ENCODE measurements at regions not wholly inside any gene's neighbourhood (a gene's known extent, or its start where the extent isn't known, plus 50 kb on each side); places are given as distances from the start of the nearest gene placed in this dataset.

DNA sequence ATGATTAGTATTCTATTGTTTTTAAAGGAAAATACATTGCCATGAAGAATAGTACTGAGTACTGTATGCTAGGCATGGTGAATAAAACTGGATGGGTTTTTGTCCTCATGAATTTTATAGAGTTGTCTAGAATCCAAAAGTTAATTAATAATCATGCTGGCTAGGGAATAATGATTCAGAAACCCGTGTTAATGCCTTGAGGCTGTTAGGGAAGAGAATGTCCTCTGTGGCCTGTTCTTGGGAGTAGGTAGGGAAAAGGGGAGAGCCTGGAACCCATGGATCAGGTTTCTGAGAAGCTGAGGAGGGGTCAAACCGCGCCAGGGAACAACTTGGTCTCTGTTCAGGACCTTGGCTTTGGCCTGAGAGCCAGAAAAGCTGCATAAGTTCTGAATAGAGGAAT, 1376.3 kb upstream of the SLC10A2 start:
- no peak for DNase-seq

DNA sequence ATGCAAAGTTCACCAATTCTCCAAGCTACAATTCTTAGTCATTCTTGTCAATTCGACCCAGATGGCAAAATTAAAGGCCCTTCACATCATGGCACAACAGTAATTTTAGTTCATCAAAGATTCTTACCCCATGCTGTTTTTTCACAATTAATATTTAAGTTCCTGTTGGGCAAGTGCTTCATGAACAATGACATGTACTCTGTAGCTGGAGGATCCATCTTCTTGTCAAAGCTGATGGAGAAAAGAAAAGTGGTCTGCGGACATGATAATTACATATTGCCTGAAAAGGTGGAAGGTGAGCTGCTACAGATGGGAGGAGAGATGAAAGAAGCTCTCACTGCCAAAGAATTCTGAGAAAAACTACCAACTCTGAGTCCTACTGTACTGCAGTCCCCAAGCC, 1370.3 kb upstream of the SLC10A2 start:
- no peak for DNase-seq

DNA sequence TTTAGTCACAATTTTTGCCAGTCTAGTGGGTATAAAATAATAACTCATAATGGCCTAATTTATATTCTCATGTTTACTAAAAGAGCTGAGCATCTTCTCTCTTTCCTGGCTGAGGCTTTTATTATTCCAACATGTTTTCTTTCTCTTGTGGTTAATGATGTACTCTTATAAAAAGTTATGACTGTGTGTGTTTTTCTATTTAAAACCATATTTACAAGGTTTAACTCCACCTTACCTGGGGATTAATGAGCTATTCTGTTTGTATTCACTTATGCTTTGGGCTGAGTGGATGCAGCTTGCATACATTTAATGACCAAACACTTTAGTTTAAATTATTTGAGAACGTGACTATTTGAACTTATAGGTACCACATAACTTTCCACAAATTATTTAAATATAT, 1365.7 kb upstream of the SLC10A2 start:
- DNase-seq = no peak

DNA sequence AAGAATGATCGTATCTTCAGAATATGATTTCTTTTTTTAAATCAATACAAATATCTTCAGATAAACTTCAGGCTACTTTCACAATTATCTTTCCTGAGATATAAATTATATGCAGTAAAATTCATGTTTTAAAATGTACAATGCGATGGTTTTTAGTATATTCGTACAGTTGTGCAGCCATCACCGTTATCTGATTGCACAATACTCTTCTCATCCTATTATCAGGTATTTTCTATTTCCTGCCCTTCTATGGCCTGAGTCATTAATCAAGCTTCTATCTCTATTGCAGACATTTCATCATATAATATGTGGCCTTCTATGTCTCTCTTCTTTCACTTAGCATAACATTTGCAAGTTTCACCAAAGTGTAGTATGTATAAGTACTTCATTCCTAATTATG, 1360.2 kb upstream of the SLC10A2 start:
- no peak for DNase-seq

DNA sequence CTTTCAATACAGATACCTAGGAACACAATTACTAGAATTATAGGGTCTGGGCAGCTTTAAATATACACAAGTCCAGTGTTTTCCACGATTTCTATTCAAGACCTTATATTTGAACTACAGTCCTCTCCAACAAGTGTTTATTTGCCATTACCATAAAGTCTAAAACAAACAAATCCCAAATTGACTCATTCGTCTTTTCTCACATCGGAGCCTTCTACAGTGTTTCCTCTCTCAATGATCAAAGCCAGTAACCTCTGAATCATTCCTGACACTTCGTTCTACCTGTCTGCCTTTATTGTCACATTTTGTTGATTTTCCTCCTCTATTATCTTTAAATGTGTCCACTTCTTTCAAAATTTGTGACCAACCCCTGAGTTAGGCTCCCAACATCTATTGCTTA, 1356.5 kb upstream of the SLC10A2 start:
- no peak for DNase-seq

DNA sequence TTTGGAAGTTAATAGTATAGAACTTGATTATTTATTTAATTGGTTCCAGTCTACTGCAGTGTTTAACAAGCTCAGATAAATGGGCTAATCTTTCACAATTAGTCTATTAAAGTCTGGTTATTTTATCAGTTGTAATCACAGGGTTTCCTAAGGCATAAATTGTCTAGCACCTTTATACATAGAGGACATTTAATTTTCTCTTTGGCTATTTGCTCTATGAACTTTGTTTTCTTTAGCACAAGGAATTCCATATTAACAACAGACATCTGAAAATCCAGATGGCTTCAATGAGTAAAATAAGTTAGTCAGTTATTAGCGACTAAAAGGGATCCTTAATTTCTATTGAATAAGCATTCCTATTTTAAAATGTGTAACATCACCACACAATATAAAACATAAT, 1350.8 kb upstream of the SLC10A2 start:
- no peak for DNase-seq

DNA sequence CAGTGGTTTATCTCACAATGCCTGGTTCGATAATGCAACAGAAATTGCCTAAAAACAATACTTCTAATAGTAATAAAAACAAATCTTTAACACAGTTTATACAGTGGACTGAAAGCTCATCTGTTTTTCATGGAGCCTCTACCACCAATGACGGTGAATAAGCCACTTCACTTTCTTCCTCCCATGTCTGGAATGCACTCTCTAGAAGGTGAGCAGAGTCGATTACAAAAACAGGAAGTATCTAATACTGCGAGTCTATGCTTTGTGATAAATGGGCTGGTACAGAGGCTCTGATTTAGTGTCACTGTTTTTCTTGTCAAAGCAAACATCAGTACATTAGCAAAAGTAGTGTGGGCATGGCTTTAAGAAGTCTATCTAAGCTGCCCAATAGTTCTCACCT, 1348.6 kb upstream of the SLC10A2 start:
- DNase-seq = no peak

DNA sequence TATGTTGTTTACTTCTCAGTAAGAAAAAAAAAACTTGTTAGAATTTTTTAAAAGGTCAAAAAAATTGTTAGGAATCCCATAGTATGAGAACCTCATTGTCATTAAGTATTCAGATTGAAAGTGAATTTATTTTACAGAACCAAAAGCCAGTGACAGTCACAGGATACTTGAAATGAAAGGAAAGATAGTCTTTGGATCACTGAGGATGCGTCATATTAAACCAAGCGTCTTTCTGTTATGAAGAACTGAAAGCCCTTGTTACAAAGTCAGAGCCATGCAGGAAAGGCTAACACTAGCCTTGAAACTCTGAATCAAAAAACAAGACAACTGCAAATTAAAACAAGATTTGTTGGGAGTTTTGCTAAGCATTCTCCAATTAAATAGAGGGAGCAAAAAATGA, 1348.0 kb upstream of the SLC10A2 start:
- no peak for DNase-seq

DNA sequence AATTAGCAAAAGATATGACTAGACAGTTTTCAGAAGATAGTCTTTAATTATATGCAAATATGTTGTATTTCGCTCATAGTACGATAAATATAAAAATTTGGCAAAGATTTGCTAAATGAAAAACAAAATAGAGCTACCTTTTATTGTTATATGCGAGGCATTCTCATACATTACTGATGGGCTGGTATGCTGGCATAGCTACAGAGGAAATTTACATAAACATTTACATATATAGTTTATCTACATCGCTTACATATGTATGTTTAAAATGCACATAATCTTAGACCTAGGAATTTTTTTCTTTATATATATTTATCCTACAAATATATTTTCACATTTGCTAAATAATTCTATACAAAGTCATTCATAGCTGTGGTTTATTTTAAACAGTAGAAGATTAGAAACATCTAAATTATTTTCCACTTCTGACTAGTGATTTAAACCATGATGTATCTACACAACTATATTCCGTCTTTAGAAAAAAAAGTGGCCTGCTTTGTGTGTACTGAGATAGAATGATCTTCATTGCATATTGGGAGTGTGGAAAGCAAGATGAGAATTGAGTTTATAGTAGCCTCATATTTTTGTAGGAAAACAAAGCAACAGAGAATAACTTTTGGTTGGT, 1345.0 kb upstream of the SLC10A2 start:
- DNase-seq = no peak

DNA sequence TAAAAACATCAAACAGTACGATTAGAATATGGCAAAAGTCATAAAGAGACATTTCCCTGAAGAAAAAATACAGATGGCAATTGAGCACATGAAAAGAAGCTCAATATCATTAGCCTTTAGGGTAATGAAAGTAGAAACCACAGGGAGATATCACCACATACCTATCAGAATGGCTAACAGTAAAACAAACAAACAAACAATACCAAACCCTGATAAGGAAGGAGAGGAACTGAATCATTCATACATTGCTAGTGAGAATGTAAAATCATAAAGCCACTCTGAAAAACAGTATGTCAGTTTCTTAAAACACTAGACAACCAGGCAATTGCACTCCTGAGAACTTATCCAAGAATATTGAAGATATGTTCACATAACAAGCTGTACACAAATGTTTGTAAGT, 1342.5 kb upstream of the SLC10A2 start:
- no peak for DNase-seq

DNA sequence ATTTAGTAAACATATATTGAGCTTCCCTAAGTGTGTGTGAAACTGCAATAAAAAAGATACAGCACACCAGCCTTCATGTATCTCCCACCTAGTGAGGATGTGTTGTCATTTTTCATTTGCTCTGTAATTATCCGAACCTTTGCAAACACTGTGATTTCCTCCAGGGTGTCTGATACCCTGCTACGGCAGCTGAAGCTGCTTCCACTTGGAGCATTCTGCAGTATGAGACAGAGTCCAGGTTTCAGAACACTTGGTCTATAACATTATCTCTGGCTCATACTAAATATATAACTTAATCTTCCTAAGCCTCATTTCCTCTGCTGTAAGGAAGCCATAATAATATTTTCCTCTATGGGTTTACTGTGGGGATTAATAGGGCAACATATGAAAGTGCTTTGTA, 1338.1 kb upstream of the SLC10A2 start:
- no peak for DNase-seq

DNA sequence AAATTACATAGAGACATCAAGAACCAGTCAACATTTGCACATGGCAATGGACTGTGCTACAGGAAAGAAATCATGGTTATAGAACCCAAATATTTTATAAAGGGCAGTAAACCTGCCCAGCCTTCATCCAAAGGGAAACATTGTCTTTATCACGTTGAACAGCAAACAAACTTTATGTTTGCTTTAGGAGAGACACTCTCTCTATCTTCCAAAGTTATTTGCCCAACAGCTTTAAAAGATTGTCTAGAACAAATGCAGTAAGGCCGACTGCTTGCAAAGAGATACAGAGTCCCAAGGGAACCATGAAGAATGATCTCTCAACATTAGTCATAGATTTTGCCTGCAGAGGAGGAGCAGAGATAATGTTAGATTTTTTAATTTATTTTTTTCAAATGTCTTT, 1323.5 kb upstream of the SLC10A2 start:
- no peak for DNase-seq

DNA sequence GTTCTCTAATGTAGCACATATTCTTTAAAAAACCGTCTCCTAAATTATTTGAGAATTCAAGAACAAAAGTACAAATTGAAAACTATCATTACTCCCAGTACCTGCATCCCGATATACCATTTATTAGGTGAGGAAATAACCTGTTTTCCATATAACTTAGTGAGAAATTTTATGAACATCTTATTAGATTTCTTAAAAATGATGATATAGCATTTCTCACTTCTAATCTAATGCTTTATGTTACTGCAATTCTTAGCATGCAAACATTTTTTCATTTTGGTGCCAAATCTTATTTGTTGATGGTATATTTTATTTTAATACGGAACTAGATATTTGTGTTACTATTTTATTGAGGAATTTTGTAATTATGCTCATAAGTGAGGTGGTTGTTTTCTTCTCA, 1321.3 kb upstream of the SLC10A2 start:
- DNase-seq = no peak

DNA sequence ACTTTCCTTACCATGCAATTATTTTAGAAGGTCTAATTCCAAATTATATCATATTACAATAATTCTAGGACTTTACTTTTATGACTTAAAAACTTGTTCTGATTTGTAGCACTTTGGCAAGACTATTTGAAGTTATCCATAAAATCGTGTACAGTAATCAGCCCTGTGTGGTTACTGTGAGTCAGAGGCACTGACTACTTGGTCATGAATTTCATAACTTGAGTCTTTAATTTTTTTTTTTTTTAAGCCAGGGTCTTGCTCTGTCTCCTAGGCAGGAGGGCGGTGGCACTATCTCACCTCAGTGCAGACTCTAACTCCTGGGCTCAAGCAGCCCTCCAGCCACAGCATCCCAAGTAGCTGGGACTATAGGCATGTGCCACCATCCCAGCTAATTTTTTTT, 1319.2 kb upstream of the SLC10A2 start:
- no peak for DNase-seq

DNA sequence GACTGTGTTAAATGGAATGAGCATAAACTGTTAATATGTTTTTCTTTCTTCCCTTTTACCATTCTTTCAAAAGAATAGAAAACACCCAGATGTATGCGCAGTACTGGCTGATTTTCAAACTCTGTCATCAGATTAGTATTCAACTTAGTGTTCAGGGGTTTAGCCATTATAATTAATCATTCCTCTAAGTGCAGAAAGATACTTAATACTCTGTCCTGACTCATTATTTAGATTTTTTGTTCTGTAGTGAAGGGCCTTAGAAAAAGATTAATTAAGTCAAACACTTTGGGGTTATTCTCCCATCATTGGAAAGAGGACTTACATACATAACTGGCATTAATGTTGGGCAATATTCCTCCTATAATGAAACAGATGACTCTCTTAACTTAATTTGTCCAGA, 1316.7 kb upstream of the SLC10A2 start:
- DNase-seq = no peak

DNA sequence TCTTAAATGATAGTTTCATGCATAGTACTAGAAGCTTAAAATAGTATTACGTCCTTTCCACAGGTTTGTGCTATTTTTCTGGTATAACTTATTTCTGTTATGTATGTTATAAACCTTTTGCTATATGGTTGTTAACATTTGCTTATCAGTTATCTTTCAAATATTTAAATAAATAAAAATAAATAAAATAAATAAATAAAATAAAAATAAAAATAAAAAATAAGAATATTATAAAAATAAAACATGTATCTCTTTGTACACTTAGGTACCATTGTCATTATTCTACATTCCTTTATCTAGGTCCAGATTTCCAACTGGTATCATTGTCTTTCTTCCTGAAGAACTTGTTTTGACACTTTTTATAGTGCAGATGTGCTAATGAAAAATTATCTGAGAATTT, 1310.4 kb upstream of the SLC10A2 start:
- DNase-seq = no peak

DNA sequence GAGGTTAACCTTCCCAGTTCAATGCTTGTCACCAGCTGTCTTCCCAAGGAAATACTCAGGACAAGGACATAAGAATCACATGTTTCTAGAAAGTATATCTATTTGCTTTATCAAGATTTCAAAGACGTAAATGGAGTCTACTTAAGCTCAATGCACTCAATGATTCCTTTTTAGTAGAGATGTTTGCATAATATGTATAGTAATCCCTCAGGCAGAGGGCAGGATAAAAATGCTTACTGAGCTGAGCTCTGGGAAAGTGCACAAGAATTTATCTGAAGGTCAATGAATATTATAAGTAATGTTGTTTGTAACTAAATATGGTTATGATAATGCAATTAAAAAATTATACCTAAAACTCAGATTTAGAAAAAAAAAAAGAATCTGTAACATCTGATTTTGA, 1309.4 kb upstream of the SLC10A2 start:
- no peak for DNase-seq

DNA sequence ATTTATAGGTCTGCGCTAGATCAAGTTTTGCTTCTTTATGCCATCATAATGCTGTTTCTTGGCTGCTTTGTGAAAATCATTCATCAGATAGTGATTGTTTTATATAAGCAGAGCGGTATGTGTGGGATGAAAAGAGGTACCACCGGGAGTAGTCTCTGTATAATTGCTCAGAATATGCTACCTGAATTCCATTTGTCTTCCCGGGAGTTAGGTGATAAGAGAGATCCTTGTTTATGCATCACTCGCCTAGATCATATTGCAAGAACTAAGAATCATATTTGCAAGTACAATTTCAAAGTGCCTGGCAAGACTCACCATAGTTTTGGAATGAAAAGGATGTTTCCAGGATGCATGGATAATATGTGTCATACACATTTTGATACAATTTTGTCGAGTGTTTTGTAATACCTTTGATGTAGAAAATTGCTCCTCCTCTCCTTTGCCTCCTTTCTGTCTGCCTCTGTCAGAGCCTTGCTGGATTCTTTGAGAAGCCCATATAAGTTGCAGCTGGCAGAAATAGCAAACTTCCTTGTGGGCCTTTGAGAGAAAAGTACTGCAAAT, 1306.0 kb upstream of the SLC10A2 start:
- DNase-seq = no peak

DNA sequence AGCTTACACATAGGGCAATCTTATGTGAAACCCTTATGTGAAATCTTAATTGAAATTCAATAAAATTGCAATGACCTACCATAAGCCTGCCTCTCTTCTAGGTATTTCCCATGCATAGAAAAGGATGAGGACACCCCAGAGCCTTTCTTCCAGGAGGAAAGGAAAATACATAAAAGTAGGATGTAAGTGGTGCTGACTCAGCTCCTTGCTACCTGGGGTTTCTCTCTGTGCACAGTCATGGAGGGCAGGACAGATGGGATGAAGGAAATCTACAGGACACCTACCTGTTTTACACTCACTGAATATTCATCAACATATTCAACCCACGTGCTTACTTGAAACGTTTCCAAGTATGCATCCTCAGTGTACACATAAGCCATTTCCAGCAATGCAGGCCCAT, 1299.2 kb upstream of the SLC10A2 start:
- no peak for DNase-seq

DNA sequence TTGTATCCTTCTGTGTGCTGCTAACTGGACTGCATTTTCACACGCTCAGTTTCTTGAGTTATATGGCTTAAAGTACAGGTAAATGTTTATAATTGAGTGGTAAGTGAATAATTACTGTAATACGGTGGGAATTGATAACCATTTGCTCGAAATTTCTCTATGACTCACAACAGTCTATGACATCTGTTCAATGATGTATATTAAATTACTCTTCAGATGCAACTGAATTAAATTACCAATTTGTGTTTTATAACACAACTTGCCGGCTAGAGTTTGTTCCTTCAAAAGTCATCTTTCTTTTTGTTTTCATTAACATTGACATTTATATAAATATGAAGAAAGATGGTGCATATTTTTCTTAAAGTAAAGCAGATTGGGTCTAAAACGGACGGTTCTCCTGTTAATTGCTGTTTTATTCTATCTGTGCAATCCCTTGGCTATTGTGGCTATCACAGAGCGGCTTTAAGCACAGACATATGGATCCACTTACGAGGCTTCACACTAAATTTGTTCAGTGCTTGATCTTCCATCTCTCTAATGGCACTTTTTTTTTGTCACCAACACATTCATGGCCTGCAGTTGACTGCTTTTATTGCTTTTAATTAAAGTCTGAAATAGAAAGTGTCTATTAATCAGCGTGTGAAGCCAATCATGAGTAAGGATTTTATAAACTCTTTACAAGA, 1291.6 kb upstream of the SLC10A2 start:
- DNase-seq = no peak

DNA sequence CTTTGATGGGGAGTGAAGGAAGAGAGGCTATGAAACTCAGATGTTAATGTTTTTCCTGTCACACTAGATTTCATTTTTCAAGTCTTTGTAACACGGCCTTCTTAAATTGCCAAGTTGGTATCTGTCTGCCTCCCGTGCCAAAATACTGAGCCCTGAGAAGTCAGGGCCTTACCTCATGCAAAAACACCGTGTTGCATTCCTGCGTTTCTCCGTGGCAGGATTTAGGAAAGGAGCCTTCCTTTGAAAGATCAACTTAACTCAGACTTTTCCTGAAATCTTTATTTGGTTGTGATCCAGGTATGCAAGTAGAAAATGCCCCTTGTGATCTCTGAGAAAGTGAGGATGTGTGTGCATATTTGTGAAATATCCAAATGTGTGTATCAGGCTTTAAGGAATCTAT, 1291.0 kb upstream of the SLC10A2 start:
- no peak for DNase-seq

DNA sequence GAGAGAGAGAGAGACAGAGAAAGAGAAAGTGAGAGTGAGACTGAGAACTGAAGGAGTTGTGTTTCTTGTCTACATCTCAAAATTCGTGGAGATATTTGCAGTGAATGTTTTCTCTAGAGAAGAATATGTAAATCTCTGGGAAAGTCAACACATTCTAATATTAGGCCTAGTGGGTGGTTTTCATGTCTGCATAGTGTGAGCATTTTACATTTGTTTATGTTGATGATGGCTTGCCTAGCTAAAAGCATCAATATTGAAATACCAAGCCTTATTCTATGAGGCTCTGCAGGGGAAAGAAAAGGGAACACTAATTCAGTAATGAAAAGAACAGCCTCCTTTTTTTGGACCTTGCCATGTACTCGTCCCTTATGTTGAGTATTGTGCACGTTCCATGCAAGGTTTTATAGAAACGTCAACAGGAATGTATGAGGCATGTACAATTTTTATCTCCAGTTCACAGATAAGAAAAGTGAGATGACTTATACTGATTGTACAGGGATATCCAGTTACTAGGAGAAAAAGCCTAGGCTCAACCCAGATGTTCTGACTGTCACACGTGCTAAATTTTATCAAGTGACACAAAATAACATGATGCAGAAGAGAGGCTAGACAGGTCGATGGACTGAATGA, 1288.9 kb upstream of the SLC10A2 start:
- no peak for DNase-seq

DNA sequence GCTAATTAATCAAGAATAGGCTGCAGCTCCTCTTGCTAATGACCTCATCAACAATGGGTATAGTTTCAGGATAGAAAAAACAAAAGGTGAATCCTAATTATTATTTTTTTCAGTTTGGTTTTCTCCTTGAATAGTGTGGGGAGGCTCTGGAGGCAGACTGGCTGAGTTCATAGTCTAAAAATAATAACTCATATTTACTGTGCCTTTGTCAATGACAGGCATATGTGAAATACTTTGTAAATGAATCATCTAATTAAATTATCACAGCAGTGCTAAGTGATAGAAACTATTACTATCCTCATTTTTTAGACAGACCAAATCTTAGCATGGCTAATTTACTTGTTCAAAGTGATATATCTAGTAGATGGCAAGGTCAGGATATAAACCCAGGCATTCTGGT, 1261.0 kb upstream of the SLC10A2 start:
- no peak for DNase-seq

DNA sequence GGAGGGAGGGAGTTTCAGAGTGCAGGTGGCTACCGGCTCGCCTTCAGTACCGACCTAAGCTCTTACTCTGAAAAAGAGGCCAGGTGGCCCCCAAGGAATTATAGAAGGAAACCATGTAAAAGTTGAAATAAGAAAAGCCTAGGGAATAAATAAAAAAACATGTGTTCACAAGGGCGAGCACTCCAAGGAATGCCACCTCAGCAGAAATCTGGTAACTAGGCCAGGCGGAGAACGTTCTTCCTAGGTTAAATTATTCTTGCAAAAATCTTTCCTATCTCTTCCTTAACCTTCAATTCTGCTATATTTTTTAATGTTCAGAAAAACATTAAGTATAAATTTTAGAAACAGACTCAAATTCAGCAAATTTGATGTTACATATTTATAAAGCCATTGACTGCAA, 1260.3 kb upstream of the SLC10A2 start:
- DNase-seq = no peak

DNA sequence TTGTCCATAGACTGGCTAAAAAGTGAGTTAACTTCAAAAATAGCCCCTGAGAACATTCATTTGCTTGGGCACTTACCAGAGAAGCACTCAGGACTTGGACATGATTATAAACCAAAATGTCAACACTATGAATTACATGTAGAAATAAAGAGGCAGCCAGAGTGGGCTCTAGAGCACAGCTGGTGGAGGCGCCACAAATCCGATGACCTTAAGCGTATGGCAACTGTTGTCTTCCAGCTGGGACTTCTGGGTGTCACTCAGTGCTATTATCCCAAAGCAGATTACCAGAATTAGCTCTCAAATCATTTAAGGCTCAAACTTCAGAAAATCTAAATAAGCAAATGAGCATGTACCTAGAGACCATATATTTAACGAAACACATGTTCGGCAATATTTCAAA, 1255.5 kb upstream of the SLC10A2 start:
- DNase-seq = no peak

Measured in inflammatory macrophage treated with lipopolysaccharide for 1 hour (primary cell).